GM03348 (cell line): ENCODE measurements at regions not wholly inside any gene's neighbourhood (a gene's known extent, or its start where the extent isn't known, plus 50 kb on each side); places are given as distances from the start of the nearest gene placed in this dataset.
A peak's percentile ranks its signal among the peaks of the same experiment; 100 is the strongest.
"Not testable (repeated sequence)": the region's sequence is repeated elsewhere in the genome, so short reads cannot be mapped to it uniquely, and the experiment has no call there.

Source experiments
- DNase-seq: peaks from one replicate; pipeline ENCODE4 v3.0.0; 2012; ENCODE audit warnings: low spot score

- no peak for DNase-seq
These were observed 128.1 kb upstream of the ANK3 start for GRCh38 chr10:60517805-60518204.

- DNase-seq: no peak
These were observed 123.6 kb upstream of the ANK3 start for GRCh38 chr10:60513281-60513680.

GRCh38 chr10:60511477-60512229 lies 122.0 kb upstream of the ANK3 start:
- DNase-seq: no peak

- no peak for DNase-seq
These were observed 119.2 kb upstream of the ANK3 start for GRCh38 chr10:60508831-60509230.

- no peak for DNase-seq
These were observed 118.4 kb upstream of the ANK3 start for GRCh38 chr10:60508037-60508436.

- no peak for DNase-seq
These were observed 112.9 kb upstream of the ANK3 start for GRCh38 chr10:60502621-60503020.

GRCh38 chr10:60498985-60499384 lies 109.3 kb upstream of the ANK3 start:
- no peak for DNase-seq

- DNase-seq: no peak
These were observed 107.7 kb upstream of the ANK3 start for GRCh38 chr10:60497364-60497763.

GRCh38 chr10:60496181-60496580 lies 106.5 kb upstream of the ANK3 start:
- no peak for DNase-seq

- DNase-seq: peak; percentile 6
These were observed 105.8 kb upstream of the ANK3 start for GRCh38 chr10:60495338-60496055.

GRCh38 chr10:60494774-60495173 lies 105.1 kb upstream of the ANK3 start:
- DNase-seq: no peak

GRCh38 chr10:60491162-60491561 lies 101.5 kb upstream of the ANK3 start:
- DNase-seq: no peak

- DNase-seq: no peak
These were observed 100.3 kb upstream of the ANK3 start for GRCh38 chr10:60490013-60490412.

GRCh38 chr10:60488111-60488669 lies 98.5 kb upstream of the ANK3 start:
- DNase-seq: no peak

GRCh38 chr10:60487543-60487942 lies 97.9 kb upstream of the ANK3 start:
- DNase-seq: no peak

GRCh38 chr10:60485025-60485424 lies 95.3 kb upstream of the ANK3 start:
- no peak for DNase-seq

- DNase-seq: peak; percentile 56
These were observed 91.3 kb upstream of the ANK3 start for GRCh38 chr10:60480865-60481563.

GRCh38 chr10:60479305-60480020 lies 89.8 kb upstream of the ANK3 start:
- no peak for DNase-seq

- no peak for DNase-seq
These were observed 86.8 kb upstream of the ANK3 start for GRCh38 chr10:60476451-60476850.

- no peak for DNase-seq
These were observed 83.9 kb upstream of the ANK3 start for GRCh38 chr10:60473557-60473956.

- no peak for DNase-seq
These were observed 80.4 kb upstream of the ANK3 start for GRCh38 chr10:60470091-60470490.

GRCh38 chr10:60469147-60469546 lies 79.5 kb upstream of the ANK3 start:
- DNase-seq: not testable (repeated sequence)
